OCI-LY1 (cell line): ENCODE measurements at regions not wholly inside any gene's neighbourhood (a gene's known extent, or its start where the extent isn't known, plus 50 kb on each side); places are given as distances from the start of the nearest gene placed in this dataset.

Experiments
- H2AFZ ChIP-seq: fragments of 200-600 bp; sonication (generic), shearing (Covaris generic); 2 replicates; pipeline ENCODE4 v1.6.0; 2014; ENCODE audit warnings: antibody characterized with exemption, mild to moderate bottlenecking, low read length
- H3F3A ChIP-seq: fragments of 200-600 bp; sonication (generic), shearing (Covaris generic); 2 replicates; pipeline ENCODE4 v1.6.0; 2014; ENCODE audit warnings: mild to moderate bottlenecking, antibody characterized with exemption, low read length, moderate library complexity; ENCODE audit not compliant: insufficient read depth
- H3K27ac ChIP-seq: fragments of 200-600 bp; sonication (generic); 2 replicates; pipeline ENCODE4 v1.5.1; 2014; ENCODE audit warnings: low read length, mixed run types, mild to moderate bottlenecking, low read depth; ENCODE audit not compliant: poor library complexity, severe bottlenecking
- H3K27me3 ChIP-seq: fragments of 200-600 bp; sonication (generic); 2 replicates; pipeline ENCODE4 v1.6.0; 2014; ENCODE audit warnings: antibody characterized with exemption, mild to moderate bottlenecking, low read length, moderate library complexity; ENCODE audit not compliant: insufficient read depth
- H3K36me3 ChIP-seq: fragments of 200-600 bp; sonication (generic); 2 replicates; pipeline ENCODE4 v1.6.1; 2014; ENCODE audit warnings: mild to moderate bottlenecking, antibody characterized with exemption, low read length, moderate library complexity, mixed read lengths; ENCODE audit not compliant: insufficient read depth
- H3K4me1 ChIP-seq: fragments of 200-600 bp; sonication (generic); 2 replicates; pipeline ENCODE4 v1.5.1; 2014; ENCODE audit warnings: mild to moderate bottlenecking, low read length, moderate library complexity; ENCODE audit not compliant: insufficient read depth, severe bottlenecking
- H3K4me2 ChIP-seq: fragments of 200-600 bp; sonication (generic), shearing (Covaris generic); 2 replicates; pipeline ENCODE4 v1.6.1; 2014; ENCODE audit warnings: low read length
- H3K4me3 ChIP-seq: fragments of 200-600 bp; sonication (generic); 2 replicates; pipeline ENCODE4 v1.5.1; 2014; ENCODE audit warnings: low read length, low read depth, mild to moderate bottlenecking, mixed read lengths; ENCODE audit not compliant: poor library complexity, severe bottlenecking
- H3K79me2 ChIP-seq: fragments of 200-600 bp; shearing (Covaris generic); 2 replicates; pipeline ENCODE4 v1.6.1; 2016; ENCODE audit warnings: mixed run types, low read length, mixed read lengths; ENCODE audit not compliant: insufficient read depth
- H3K9ac ChIP-seq: fragments of 200-600 bp; sonication (generic), shearing (Covaris generic); 2 replicates; pipeline ENCODE4 v1.6.1; 2014; ENCODE audit warnings: mild to moderate bottlenecking, low read length, mixed read lengths
- H3K9me2 ChIP-seq: fragments of 200-600 bp; sonication (generic), shearing (Covaris generic); 2 replicates; pipeline ENCODE4 v1.6.1; 2014; ENCODE audit warnings: low read depth, mild to moderate bottlenecking, low read length, mixed read lengths
- H3K9me3 ChIP-seq: fragments of 200-600 bp; shearing (Covaris generic); 2 replicates; pipeline ENCODE4 v1.6.1; 2014; ENCODE audit warnings: low read length, mixed read lengths
- H4K20me1 ChIP-seq: fragments of 200-600 bp; sonication (generic), shearing (Covaris generic); 2 replicates; pipeline ENCODE4 v1.6.0; 2016; ENCODE audit warnings: mild to moderate bottlenecking, low read length; ENCODE audit not compliant: insufficient read depth
- EZH2 ChIP-seq: fragments of 200-600 bp; sonication (generic), shearing (Covaris generic); IDR thresholded peaks from 2 replicates; pipeline ENCODE4 v1.8.0; 2017; ENCODE audit warnings: borderline replicate concordance, mixed run types, mild to moderate bottlenecking, antibody characterized with exemption, low read length, moderate library complexity, mixed read lengths
- TF ChIP-seq, protein P1 (sequence below): fragments of 200-600 bp; sonication (generic), shearing (Covaris generic); IDR thresholded peaks from 2 replicates; pipeline ENCODE4 v1.5.1; 2017; ENCODE audit warnings: mild to moderate bottlenecking, antibody characterized with exemption, low read length, moderate library complexity, mixed read lengths

DNA sequence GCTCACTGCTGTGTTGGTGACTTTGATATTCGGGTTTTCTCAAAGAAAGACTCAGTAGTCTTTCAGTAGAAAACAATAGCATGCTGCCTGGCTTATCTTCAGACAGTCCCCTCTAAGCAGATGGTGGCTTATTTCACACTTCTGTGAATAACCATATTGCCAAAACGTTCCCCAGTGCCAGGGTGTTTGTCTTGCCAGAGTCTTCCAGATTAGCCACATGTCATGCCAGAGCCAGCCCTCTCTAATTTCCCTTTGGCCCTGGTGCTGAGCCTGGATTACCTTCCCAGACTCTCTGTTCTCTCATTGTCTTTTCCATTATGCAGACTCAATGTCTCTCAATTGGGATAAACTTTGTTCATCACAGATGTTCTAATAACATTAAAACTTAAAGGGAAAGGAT lies 488.0 kb upstream of the ATXN8OS start:
- Histone ChIP-seq H3K27me3 (no peaks in the 10 kb centered on the region), H3K4me3 (no peak overlapping the region), H3F3A (no peaks in the 10 kb centered on the region), H4K20me1 (no peaks in the 10 kb centered on the region), H3K36me3 (no peaks in the 10 kb centered on the region), H3K9ac (no peak overlapping the region), H3K4me1 (no peaks in the 10 kb centered on the region), H3K9me3 (no peaks in the 10 kb centered on the region), H2AFZ (no peak overlapping the region), H3K27ac (no peak overlapping the region), H3K9me2 (no peaks in the 10 kb centered on the region), H3K79me2 (no peaks in the 10 kb centered on the region), H3K4me2 (no peak overlapping the region)
- no peak for TF ChIP-seq EZH2
- TF ChIP-seq, protein P1, sequence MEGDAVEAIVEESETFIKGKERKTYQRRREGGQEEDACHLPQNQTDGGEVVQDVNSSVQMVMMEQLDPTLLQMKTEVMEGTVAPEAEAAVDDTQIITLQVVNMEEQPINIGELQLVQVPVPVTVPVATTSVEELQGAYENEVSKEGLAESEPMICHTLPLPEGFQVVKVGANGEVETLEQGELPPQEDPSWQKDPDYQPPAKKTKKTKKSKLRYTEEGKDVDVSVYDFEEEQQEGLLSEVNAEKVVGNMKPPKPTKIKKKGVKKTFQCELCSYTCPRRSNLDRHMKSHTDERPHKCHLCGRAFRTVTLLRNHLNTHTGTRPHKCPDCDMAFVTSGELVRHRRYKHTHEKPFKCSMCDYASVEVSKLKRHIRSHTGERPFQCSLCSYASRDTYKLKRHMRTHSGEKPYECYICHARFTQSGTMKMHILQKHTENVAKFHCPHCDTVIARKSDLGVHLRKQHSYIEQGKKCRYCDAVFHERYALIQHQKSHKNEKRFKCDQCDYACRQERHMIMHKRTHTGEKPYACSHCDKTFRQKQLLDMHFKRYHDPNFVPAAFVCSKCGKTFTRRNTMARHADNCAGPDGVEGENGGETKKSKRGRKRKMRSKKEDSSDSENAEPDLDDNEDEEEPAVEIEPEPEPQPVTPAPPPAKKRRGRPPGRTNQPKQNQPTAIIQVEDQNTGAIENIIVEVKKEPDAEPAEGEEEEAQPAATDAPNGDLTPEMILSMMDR: no peak

DNA sequence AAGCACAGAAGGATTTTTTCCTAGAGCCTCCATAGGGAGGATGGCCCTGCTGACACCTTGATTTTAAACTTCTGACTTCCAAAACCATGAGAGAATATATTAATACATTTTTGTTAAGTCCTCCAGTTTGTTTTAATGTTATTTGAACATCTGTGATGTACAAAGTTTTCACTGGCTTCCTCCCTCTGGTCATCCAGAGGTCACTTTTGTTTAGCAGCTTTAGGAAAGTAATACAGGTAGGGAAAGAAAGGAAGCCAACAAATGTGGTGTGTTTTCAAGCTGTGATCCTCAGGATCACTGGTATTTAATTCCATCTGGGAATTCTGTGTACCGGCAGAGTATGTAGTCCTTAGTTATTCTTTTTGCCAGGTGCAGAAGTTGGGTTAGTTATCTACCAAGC lies 488.8 kb upstream of the ATXN8OS start:
- H3K4me1 ChIP-seq: no peaks in the 10 kb centered on the region
- H3K9me3 ChIP-seq: no peaks in the 10 kb centered on the region
- H3K9me2 ChIP-seq: no peaks in the 10 kb centered on the region
- no peaks in the 10 kb centered on the region for H3K79me2 ChIP-seq
- no peak overlapping the region for H3K9ac ChIP-seq
- H3K36me3 ChIP-seq: no peaks in the 10 kb centered on the region
- TF ChIP-seq, protein P1: no peak
- TF ChIP-seq EZH2: no peak
- H4K20me1 ChIP-seq: no peaks in the 10 kb centered on the region
- H3F3A ChIP-seq: no peaks in the 10 kb centered on the region
- H3K27me3 ChIP-seq: no peaks in the 10 kb centered on the region
- H3K4me2 ChIP-seq: no peak overlapping the region
- no peak overlapping the region for H3K27ac ChIP-seq
- no peak overlapping the region for H2AFZ ChIP-seq
- no peak overlapping the region for H3K4me3 ChIP-seq

DNA sequence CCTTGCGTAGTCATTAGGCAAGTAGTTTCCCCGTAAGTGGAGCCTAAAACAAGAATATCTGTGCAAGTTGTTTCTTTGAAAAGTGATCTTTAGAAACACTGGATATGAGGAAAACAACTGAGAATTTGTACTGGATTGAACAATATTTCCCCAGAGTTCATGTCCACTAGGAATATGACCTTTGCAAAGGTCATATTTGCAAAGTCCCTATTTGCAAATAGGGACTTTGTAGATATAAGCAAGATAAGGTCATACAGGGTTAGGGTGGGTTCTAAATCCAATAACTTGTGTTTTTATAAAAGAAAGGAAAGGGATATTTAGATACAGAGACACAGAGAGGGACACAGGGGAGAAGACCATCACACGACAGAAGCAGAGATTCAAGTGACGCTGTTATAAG lies 489.2 kb upstream of the ATXN8OS start:
- Histone ChIP-seq H3K27me3 (no peaks in the 10 kb centered on the region), H3K36me3 (no peaks in the 10 kb centered on the region), H3K4me2 (no peak overlapping the region), H3K4me1 (no peaks in the 10 kb centered on the region), H3F3A (no peaks in the 10 kb centered on the region), H3K9me3 (no peaks in the 10 kb centered on the region), H3K9ac (no peak overlapping the region), H2AFZ (no peak overlapping the region), H3K79me2 (no peaks in the 10 kb centered on the region), H4K20me1 (no peaks in the 10 kb centered on the region), H3K27ac (no peak overlapping the region), H3K4me3 (no peak overlapping the region), H3K9me2 (no peaks in the 10 kb centered on the region)
- TF ChIP-seq EZH2: no peak
- TF ChIP-seq, protein P1: no peak
